ENCODE measurements at regions not wholly inside any gene's neighbourhood (a gene's known extent, or its start where the extent isn't known, plus 50 kb on each side); places are given as distances from the start of the nearest gene placed in this dataset.

- TF ChIP-seq POLR2A (IDR thresholded peaks at IDR 0.05; ENCODE audit: low read depth): no peak
- no peak for TF ChIP-seq CTCF (IDR thresholded peaks at IDR 0.05)
- TF ChIP-seq EP300 (IDR thresholded peaks at IDR 0.05): no peak
Observed at GRCh38 chr4:20311856-20312255, 60.2 kb downstream of the SLIT2 start.
